Ascending aorta (tissue), 2 donors: ENCODE measurements at regions not wholly inside any gene's neighbourhood (a gene's known extent, or its start where the extent isn't known, plus 50 kb on each side); places are given as distances from the start of the nearest gene placed in this dataset.

Experiments used
- DNase-seq, 2 donors: peaks; one replicate each; pipeline ENCODE4 v3.0.0-alpha.2; 2019; ENCODE audit warnings: low spot score in 2 of 2
- H3K27ac ChIP-seq, 2 donors: fragments of 200-600 bp; sonication (generic); one replicate each; pipeline ENCODE4 v1.5.1; 2016 to 2017; ENCODE audit warnings: mild to moderate bottlenecking in 1 of 2
- H3K27me3 ChIP-seq: fragments of 200-600 bp; sonication (generic); one replicate; pipeline ENCODE4 v1.5.1; 2017
- H3K36me3 ChIP-seq, 2 donors: fragments of 200-600 bp; sonication (generic); one replicate each; pipeline ENCODE4 v1.5.1; 2016
- H3K4me1 ChIP-seq, 2 donors: fragments of 200-600 bp; sonication (generic); one replicate each; pipeline ENCODE4 v1.5.1; 2016 to 2017; ENCODE audit warnings: mild to moderate bottlenecking in 1 of 2
- H3K4me3 ChIP-seq, 2 donors: fragments of 200-600 bp; sonication (generic); one replicate each; pipeline ENCODE4 v1.5.1; 2016 to 2017; ENCODE audit warnings: mild to moderate bottlenecking in 1 of 2
- H3K9me3 ChIP-seq, 2 donors: fragments of 200-600 bp; sonication (generic); one replicate each; pipeline ENCODE4 v1.5.1; 2016
- CTCF ChIP-seq, 3 experiments: fragments of 200-600 bp in 2 of 3; fragments of 450-650 bp in 1 of 3; sonication (generic) in 2 of 3; IDR thresholded peaks; one replicate each; pipeline ENCODE4 v1.5.1; 2016 to 2019; ENCODE audit warnings: antibody characterized with exemption in 3 of 3, mild to moderate bottlenecking in 1 of 3, moderate library complexity in 1 of 3
- intact Hi-C: fragments of 100-400 bp; cut with DNase I; formaldehyde crosslinking; loops from one replicate; pipeline ENCODE4 v1.15.1; 2023

GRCh38 chr5:111676926-111677415, 80.0 kb downstream of the NREP start:
- no peak for TF ChIP-seq CTCF (IDR thresholded peaks at IDR 0.05)
- no peak overlapping the region for H3K27ac ChIP-seq
- no peaks in the 10 kb centered on the region for H3K9me3 ChIP-seq
- intact Hi-C loops, result no loop called here
- DNase-seq, result no peak
- H3K36me3 ChIP-seq, result no peaks in the 10 kb centered on the region
- H3K4me1 ChIP-seq, result peaks cover 6% of the 10 kb centered on the region in 2 donors
- H3K27me3 ChIP-seq, result no peaks in the 10 kb centered on the region
- H3K4me3 ChIP-seq, result no peak overlapping the region

GRCh38 chr5:111676466-111676865, 80.5 kb downstream of the NREP start:
- H3K4me1 ChIP-seq, result peaks cover 3 to 4% of the 10 kb centered on the region in 2 donors
- no peak overlapping the region for H3K4me3 ChIP-seq
- no peaks in the 10 kb centered on the region for H3K36me3 ChIP-seq
- no peak for DNase-seq
- no peak overlapping the region for H3K27ac ChIP-seq
- no peaks in the 10 kb centered on the region for H3K27me3 ChIP-seq
- TF ChIP-seq CTCF (IDR thresholded peaks at IDR 0.05), result no peak
- H3K9me3 ChIP-seq, result no peaks in the 10 kb centered on the region
- intact Hi-C loops, result no loop called here

GRCh38 chr5:111675201-111675934, 81.6 kb downstream of the NREP start:
- no peak for TF ChIP-seq CTCF (IDR thresholded peaks at IDR 0.05)
- H3K27ac ChIP-seq, result no peak overlapping the region
- no peaks in the 10 kb centered on the region for H3K36me3 ChIP-seq
- H3K27me3 ChIP-seq, result no peaks in the 10 kb centered on the region
- no peak overlapping the region for H3K4me3 ChIP-seq
- DNase-seq, result no peak
- no peaks in the 10 kb centered on the region for H3K4me1 ChIP-seq
- H3K9me3 ChIP-seq, result no peaks in the 10 kb centered on the region
- intact Hi-C loops, result no loop called here

GRCh38 chr5:111673891-111674626, 82.9 kb downstream of the NREP start:
- TF ChIP-seq CTCF (IDR thresholded peaks at IDR 0.05), result no peak
- H3K4me3 ChIP-seq, result no peak overlapping the region
- no peaks in the 10 kb centered on the region for H3K4me1 ChIP-seq
- intact Hi-C loops, result no loop called here
- no peaks in the 10 kb centered on the region for H3K27me3 ChIP-seq
- no peak overlapping the region for H3K27ac ChIP-seq
- DNase-seq, result no peak
- no peaks in the 10 kb centered on the region for H3K9me3 ChIP-seq
- H3K36me3 ChIP-seq, result no peaks in the 10 kb centered on the region

GRCh38 chr5:111672099-111672498, 84.9 kb downstream of the NREP start:
- intact Hi-C loops, result no loop called here

More at GRCh38 chr5:111672099-111672498, 84.9 kb downstream of the NREP start:
- Histone ChIP-seq H3K4me1 (no peaks in the 10 kb centered on the region), H3K27ac (no peak overlapping the region), H3K4me3 (no peak overlapping the region), H3K27me3 (no peaks in the 10 kb centered on the region), H3K36me3 (no peaks in the 10 kb centered on the region), H3K9me3 (no peaks in the 10 kb centered on the region)
- no peak for DNase-seq
- TF ChIP-seq CTCF (IDR thresholded peaks at IDR 0.05), result no peak
